ENCODE measurements at regions not wholly inside any gene's neighbourhood (a gene's known extent, or its start where the extent isn't known, plus 50 kb on each side); places are given as distances from the start of the nearest gene placed in this dataset.

DNA sequence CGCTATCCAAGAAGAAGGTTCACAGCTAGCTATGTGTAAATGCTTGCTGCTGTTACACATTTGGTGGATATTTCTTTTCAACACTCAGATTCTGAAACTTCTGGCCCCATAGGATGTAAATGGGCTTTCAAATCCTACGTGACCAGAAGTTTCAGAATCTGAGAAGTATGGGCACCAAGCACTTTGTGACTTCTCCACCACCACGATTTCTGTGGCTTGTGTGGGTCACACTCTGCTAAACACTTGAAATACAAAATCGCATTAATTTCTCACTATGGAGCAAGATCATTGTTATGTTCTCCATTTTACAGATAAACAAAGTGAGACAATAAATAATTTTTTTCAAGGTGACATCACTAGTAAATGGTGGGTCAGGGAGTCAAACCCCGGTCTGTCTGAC, 259.4 kb upstream of the JADE1 start:
- TF ChIP-seq, protein P1, sequence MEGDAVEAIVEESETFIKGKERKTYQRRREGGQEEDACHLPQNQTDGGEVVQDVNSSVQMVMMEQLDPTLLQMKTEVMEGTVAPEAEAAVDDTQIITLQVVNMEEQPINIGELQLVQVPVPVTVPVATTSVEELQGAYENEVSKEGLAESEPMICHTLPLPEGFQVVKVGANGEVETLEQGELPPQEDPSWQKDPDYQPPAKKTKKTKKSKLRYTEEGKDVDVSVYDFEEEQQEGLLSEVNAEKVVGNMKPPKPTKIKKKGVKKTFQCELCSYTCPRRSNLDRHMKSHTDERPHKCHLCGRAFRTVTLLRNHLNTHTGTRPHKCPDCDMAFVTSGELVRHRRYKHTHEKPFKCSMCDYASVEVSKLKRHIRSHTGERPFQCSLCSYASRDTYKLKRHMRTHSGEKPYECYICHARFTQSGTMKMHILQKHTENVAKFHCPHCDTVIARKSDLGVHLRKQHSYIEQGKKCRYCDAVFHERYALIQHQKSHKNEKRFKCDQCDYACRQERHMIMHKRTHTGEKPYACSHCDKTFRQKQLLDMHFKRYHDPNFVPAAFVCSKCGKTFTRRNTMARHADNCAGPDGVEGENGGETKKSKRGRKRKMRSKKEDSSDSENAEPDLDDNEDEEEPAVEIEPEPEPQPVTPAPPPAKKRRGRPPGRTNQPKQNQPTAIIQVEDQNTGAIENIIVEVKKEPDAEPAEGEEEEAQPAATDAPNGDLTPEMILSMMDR (IDR thresholded peaks at IDR 0.05): no peak
- no peak for TF ChIP-seq POLR2AphosphoS5 (IDR thresholded peaks at IDR 0.05)
